RWPE2 (cell line): ENCODE measurements at regions not wholly inside any gene's neighbourhood (a gene's known extent, or its start where the extent isn't known, plus 50 kb on each side); places are given as distances from the start of the nearest gene placed in this dataset.

Experiments used
- ATAC-seq: fragments of 200-7000 bp; cut with Tn5 transposase; 3 replicates; pipeline ENCODE4 v1.9.1; 2021; ENCODE audit warnings: low read depth
- DNase-seq: peaks from one replicate; pipeline ENCODE4 v3.0.0-alpha.2; 2020; ENCODE audit warnings: low spot score
- H3K27ac ChIP-seq: fragments of 450-650 bp; 2 replicates; pipeline ENCODE4 v1.5.1; 2017; ENCODE audit warnings: mild to moderate bottlenecking; ENCODE audit not compliant: poor library complexity, severe bottlenecking
- H3K27me3 ChIP-seq: fragments of 250-450 bp; sonication (Bioruptor Pico); 2 replicates; pipeline ENCODE4 v1.5.1; 2021; ENCODE audit warnings: mild to moderate bottlenecking, moderate library complexity; ENCODE audit not compliant: insufficient read depth, poor library complexity, severe bottlenecking
- H3K36me3 ChIP-seq: fragments of 250-450 bp; sonication (Bioruptor Pico); 2 replicates; pipeline ENCODE4 v1.5.1; 2020; ENCODE audit warnings: low read depth, mild to moderate bottlenecking, moderate library complexity
- H3K4me1 ChIP-seq: fragments of 250-450 bp; sonication (Bioruptor Pico); 2 replicates; pipeline ENCODE4 v1.5.1; 2021; ENCODE audit warnings: mild to moderate bottlenecking, moderate library complexity; ENCODE audit not compliant: insufficient read depth, poor library complexity, severe bottlenecking
- H3K4me3 ChIP-seq: fragments of 250-450 bp; sonication (Bioruptor Pico); 2 replicates; pipeline ENCODE4 v1.5.1; 2021; ENCODE audit warnings: mild to moderate bottlenecking, moderate library complexity; ENCODE audit not compliant: severe bottlenecking
- H3K9me3 ChIP-seq: fragments of 250-450 bp; sonication (Bioruptor Pico); 2 replicates; pipeline ENCODE4 v1.5.1; 2021; ENCODE audit warnings: mild to moderate bottlenecking, moderate library complexity; ENCODE audit not compliant: severe bottlenecking
- CTCF ChIP-seq: fragments of 450-650 bp; IDR thresholded peaks from one replicate; pipeline ENCODE4 v1.5.1; 2017; ENCODE audit warnings: mild to moderate bottlenecking, moderate library complexity; ENCODE audit not compliant: poor library complexity, severe bottlenecking

DNA sequence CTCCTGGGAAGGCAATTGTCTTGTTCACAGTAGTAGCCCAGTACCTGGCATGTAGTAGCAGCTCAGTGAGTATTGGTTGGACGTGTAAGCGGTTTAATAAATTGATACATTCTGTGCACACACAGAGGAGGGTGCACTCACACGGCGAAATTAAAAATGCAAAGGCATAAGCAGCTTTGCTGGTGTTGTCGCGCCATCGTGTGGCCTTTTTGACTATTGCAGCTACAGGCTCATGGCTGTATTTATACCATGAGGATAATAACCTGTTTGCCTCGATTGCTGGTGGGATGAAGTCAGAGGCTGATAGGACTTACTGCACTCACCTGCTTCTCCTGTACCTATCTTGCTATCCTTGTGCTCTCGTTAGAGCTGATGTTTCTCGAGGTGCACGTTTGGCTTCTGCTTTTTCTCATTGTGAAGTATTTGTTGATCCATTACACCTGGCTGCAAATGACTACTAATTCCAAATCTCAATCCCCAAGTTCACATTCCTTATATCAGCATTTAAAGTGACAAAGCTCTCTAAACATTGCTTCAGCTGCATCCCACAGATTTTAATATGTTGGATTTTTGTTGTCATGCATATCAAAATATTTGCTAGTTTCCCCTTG, 61.5 kb downstream of the TBXT start:
- no peaks in the 10 kb centered on the region for H3K9me3 ChIP-seq
- ATAC-seq, result peak; percentile 72
- H3K27me3 ChIP-seq, result peaks cover 11% of the 10 kb centered on the region
- peak; percentile 83 for TF ChIP-seq CTCF
- no peak overlapping the region for H3K27ac ChIP-seq
- H3K4me3 ChIP-seq, result no peak overlapping the region
- DNase-seq, result no peak
- H3K36me3 ChIP-seq, result no peaks in the 10 kb centered on the region
- no peaks in the 10 kb centered on the region for H3K4me1 ChIP-seq

DNA sequence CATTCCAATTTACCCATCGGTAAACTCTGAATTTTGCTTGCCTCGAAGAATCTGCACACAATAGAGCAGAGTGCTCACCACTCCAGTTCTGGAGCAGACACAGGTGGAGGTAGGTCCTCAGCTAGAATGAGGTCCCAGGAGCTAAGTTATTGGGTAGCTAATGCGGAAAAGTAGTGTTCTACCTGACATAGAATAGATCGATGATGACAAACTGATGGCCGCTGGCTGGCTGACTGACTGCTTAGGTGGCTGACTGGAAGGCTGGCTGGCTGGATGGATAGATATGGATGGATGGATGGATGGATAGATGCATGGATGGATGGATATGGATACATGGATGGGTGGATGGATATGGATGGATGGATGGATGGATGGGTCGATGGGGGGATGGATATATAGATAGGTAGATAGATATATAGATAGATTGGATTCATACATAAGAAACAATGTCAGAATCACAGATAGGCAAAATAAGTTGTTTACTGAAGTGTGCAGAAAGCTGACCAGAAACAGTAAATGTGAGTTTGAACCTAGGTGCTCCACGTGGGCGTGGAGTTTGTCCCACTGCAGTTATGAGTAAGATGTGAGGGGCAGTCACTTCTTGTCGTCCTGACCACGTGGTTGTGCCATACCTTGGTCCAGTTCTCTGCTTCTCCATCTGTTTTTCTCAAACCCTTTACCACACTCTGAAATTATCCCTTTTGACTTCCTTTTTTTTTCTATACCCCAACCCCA, 62.1 kb downstream of the TBXT start:
- Histone ChIP-seq H3K4me3 (no peak overlapping the region), H3K27me3 (peaks cover 4% of the 10 kb centered on the region), H3K4me1 (no peaks in the 10 kb centered on the region), H3K36me3 (no peaks in the 10 kb centered on the region), H3K27ac (no peak overlapping the region), H3K9me3 (no peaks in the 10 kb centered on the region)
- no peak for TF ChIP-seq CTCF
- no peak for DNase-seq
- ATAC-seq, result no peak

- H3K36me3 ChIP-seq, result no peaks in the 10 kb centered on the region
- no peak overlapping the region for H3K4me3 ChIP-seq
- no peak overlapping the region for H3K27ac ChIP-seq
- no peak for TF ChIP-seq CTCF
- H3K4me1 ChIP-seq, result no peaks in the 10 kb centered on the region
- DNase-seq (no peak), ATAC-seq (no peak)
- H3K27me3 ChIP-seq, result peaks cover 3% of the 10 kb centered on the region
- no peaks in the 10 kb centered on the region for H3K9me3 ChIP-seq
Observed at GRCh38 chr6:166104872-166105271, 62.8 kb downstream of the TBXT start.

DNA sequence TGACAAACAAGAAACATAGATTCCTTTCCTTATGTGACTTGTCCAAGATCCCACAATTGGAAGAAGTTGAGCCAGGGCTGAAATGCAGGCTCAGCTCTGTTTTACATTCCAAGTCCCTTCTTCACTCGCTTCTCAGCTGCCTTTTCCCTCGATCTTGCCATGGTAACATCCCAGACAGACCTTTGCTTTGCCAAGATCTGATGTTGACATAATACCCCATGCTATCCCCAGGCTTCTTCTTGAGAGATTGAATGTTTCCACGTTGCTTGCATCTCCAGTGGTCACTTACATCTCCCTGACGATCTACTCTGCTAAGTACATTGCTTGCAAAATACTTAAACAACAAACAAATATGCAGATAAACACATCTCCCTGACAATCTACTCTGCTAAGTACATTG, 63.5 kb downstream of the TBXT start:
- DNase-seq (no peak), ATAC-seq (no peak)
- TF ChIP-seq CTCF, result no peak
- no peak overlapping the region for H3K27ac ChIP-seq
- no peaks in the 10 kb centered on the region for H3K9me3 ChIP-seq
- H3K36me3 ChIP-seq, result no peaks in the 10 kb centered on the region
- no peaks in the 10 kb centered on the region for H3K4me1 ChIP-seq
- no peaks in the 10 kb centered on the region for H3K27me3 ChIP-seq
- H3K4me3 ChIP-seq, result no peak overlapping the region

DNA sequence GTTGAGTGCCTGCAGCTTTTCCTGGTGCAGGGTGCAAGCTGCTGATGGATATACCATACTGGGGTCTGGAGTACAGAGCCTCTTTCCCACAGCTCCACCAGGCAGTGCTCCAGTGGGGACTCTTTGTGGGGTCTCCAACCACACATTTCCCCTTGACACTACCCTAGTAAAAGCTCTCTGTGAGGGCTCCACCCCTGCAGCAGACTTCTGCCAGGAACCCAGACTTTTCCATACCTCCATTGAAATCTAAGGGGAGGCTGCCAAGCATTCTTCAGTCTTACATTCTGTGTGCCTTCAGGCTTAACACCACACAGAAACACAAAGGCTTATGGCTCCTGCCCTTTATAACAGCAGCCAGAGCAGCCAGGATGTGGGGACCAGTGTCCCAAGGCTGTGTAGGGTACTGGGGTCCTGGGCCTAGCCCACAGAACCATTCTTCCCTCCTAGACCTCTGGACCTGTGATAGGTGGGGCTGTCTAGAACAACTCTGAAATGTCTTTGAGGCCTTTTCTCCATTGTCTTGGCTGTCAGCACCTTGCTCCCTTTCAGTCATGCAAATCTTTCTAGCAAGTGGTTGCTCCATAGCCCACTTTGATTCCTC, 65.7 kb downstream of the TBXT start:
- no peaks in the 10 kb centered on the region for H3K9me3 ChIP-seq
- TF ChIP-seq CTCF, result no peak
- no peaks in the 10 kb centered on the region for H3K27me3 ChIP-seq
- H3K27ac ChIP-seq, result no peak overlapping the region
- H3K4me1 ChIP-seq, result no peaks in the 10 kb centered on the region
- DNase-seq, result no peak
- ATAC-seq, result no peak
- no peak overlapping the region for H3K4me3 ChIP-seq
- no peaks in the 10 kb centered on the region for H3K36me3 ChIP-seq
